Hematopoietic multipotent progenitor cell treated with erythropoietin and hydrocortisone succinate and interleukin-3 and kit ligand, for 4 days (in vitro differentiated cells): ENCODE measurements at regions not wholly inside any gene's neighbourhood (a gene's known extent, or its start where the extent isn't known, plus 50 kb on each side); places are given as distances from the start of the nearest gene placed in this dataset.
"Not testable (repeated sequence)": the region's sequence is repeated elsewhere in the genome, so short reads cannot be mapped to it uniquely, and the experiment has no call there.

Experiments used
- DNase-seq: peaks from one replicate; pipeline ENCODE4 v3.0.0-alpha.2; 2015

DNA sequence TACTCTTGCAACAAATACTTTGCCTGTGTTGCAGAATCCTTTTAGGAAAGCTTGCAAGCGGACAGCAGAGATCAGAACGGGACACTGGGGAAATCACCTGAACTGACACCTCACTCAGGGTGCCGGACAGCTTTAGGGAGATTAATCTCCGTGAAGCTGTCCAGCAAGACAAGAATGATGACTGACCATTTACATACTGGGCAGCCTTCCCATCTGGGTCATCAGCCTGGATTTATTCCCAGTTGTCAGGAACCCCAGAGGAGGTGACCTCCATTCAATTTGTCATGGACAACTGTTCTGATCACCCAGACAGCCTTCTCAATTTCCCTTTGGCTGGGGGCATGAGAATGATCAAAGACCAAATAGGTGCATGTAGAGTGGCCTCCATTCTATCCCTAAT, 93.0 kb upstream of the EGFL6 start:
- DNase-seq: no peak

DNA sequence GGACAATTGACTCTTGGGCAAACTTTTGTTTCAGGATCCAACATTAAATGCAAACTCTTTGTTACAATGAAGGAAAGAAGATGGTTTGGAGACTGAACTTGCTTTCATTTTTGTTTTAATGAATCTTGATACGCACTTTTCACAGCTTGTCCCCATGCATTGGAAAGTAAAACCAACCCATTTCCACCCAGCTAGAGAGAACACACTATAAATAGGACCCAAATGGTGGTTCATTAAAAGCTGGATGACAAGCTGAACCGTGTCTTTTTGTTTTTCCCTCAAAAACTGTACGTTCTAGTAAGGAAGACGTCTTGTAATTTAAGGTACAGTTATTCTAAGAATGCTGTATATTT, 95.3 kb upstream of the EGFL6 start:
- no peak for DNase-seq

DNA sequence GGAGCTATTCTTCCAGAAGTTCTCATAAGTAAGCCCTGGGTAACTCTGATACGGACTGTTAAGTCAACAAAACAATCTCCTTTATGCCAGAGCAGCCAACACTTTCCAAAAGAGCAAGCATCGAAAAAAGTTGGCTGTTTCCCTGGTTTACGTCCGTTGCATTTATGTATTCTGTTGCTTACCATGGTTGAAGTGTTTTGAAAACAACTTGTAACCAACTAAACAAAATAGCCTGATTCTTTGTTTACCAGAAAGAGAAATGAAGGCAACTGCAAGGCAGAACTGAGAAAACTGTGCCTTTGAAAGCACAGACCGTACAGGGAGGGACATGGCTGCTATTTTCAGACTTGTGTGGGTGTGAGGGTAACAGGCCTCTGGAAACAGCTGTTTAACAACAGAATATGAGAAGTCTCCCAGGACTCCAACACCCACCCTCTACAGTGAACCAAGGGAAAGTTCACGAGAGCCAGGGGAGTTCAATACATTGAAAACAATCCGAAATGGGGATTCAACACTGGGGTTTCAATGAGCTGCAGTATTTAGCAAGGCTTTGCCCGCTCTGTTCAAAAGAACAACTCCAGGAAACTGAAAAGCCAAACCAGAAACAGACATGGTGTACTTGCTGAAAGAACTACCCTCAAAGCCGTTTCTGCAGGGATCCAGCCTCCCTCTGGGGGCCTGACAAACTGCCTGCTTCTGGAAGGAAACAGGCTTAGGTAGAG, 95.8 kb upstream of the EGFL6 start:
- no peak for DNase-seq

DNA sequence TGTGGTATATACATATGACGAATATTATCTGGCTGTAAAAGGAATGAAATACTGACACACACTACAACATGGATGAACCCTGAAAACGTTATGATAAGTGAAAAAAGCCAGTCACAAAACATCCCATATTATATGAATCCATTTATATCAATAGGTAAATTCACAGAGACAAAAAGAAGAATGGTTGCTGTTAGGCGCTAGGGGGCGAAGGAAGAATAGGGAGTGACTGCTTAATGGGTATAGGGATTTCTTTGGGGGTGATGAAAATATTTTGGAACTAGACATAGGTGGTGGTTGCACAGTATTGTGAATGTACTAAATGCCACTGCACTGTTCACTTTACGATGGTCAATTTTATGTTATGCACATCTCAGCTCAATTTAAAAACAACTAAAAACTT, 96.4 kb upstream of the EGFL6 start:
- no peak for DNase-seq

- no peak for DNase-seq
Observed at GRCh38 chrX:13471269-13471668, 98.1 kb upstream of the EGFL6 start.

DNA sequence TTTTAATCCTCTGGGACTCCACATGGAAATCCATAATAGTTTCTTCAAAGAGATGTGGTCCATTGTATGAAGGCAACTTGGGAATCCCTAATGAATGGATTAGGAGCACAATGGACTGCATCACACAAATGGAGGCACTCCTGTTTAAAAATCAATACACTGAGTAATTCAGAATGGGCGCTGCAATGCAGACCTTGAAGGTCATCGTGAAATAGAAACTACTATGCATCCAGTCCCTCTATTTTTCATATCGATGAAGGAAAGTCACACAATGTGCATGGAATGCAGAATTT, 98.8 kb upstream of the EGFL6 start:
- no peak for DNase-seq

GRCh38 chrX:13469963-13470684, 99.3 kb upstream of the EGFL6 start:
- DNase-seq: peak; percentile 55

DNA sequence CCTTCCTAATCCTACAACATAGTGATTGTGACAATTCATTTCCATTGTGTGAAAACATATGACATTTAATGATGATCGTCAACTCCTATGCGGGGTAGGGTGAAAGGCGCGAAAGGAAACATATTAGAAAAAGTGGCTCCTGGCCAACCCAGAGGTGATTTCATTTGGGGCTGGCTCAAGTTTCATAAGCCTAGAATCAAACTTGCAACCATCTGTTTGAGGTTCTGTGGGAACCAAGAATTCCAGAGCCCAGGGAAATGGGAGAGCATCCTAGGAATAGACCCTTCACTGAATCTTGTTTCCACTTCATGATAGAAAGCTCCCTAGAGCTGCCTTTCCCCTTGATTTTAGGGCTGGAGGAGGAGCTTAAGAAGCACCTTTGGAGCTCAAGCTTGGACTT, 101.3 kb upstream of the EGFL6 start:
- no peak for DNase-seq

DNA sequence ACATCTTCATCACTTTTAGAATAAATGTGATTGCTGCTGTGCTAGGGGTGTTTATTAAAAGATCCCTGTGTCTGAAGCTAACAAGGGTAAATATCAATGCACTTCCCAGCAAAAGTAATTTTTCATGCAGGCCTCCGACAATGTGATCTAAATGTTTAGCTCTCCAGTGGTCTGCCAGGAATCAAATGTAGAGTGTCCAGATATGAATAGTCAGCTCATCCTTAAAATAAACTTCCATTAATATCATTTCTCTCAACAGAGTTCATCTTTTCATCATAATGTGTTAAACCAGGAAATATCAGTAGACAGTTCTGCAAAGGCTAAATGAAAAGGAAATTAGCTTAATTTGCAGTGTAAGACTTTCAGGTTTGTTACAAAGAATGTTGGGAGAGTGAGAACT, 102.2 kb upstream of the EGFL6 start:
- DNase-seq: no peak

DNA sequence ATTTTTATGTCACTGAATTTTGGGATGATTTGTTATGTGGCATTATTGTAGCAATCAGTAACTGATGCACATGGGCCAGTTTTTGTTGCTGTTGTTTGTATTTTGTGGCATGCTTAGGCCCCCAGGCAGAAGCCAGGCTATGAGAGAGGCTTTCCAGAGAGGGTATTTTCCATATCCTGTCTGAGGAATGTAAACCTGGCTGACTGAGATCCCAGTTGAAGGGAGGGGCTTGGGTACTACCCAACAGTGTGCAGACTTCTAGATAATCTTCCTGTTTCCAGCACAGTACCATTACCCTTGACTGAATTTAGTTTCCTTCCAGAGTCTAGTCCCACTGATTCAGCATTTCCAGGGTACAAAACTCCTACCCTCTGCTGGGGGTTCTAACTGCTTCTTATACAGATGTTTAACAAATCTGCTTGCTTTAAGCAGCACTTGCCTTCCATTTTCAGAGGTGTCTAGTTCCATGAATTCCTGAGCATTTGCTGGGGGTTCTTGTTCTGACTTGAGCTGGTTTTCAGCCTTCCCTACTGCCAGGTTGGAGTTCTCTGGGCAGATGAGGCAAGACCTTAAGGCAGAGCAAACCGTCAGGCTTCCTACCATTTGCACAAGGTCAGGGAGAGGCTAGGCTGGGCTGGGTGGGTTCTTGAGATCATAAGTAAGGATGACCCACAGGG, 104.7 kb upstream of the EGFL6 start:
- no peak for DNase-seq

GRCh38 chrX:13463608-13464007, 105.8 kb upstream of the EGFL6 start:
- DNase-seq: peak; percentile 46

GRCh38 chrX:13452283-13452682, 117.1 kb upstream of the EGFL6 start:
- no peak for DNase-seq

DNA sequence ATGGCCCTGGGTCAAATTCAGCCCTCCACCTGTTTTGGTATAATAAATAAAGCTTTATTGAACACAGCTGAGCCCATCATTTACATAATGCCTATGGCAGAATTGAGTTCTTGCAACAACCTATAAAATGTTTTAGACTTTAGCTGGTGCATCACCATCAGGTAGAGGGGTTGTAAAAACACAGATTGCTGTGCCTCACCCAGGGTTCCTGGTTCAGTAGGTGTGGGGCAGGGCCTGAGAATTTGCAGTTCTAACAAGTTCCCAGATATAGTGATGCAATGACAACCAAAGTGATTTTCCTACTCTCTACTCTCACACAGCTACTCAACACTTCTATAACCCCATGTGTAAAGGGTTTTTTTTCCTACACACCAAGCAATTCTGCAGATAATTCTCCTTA, 120.0 kb upstream of the EGFL6 start:
- no peak for DNase-seq

- no peak for DNase-seq
Observed at GRCh38 chrX:13448941-13449340, 120.5 kb upstream of the EGFL6 start.

DNA sequence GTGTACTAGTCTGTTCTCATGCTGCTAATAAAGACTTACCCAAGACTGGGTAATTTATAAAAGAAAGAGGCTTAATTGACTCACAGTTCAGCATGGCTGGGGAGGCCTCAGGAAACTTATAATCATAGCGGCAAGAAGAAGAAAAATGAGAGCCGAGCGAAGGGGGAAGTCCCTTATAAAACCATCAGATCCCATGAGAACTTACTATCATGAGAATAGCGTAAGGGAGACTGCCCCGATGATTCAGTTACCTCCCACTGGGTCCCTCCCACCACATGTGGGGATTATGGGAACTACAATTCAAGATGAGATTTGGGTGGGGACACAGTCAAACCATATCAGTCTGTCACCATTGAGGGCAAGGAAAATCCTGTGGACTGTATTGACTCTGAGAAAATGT, 121.8 kb upstream of the ATXN3L start:
- not testable (repeated sequence) for DNase-seq

DNA sequence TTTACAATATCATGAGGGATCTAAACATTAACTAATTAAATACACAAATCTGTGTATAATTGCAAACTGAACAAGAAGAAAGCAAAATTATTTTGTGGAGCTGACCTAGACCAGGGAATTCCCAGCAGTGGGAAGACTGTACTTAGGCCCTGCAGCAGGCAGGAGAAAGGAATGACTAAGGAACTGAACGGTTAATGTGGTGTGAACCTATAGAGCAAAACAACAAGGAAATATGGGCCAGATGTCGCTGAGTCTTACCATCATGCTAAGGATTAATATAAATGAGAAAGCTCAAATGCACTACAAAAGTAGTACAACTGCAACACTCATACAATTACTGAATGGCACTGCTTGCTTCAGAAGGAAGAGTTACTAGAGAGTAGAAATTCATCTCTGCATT, 120.3 kb upstream of the ATXN3L start:
- no peak for DNase-seq

GRCh38 chrX:13433298-13433605, 113.4 kb upstream of the ATXN3L start:
- no peak for DNase-seq

GRCh38 chrX:13432414-13433297, 112.8 kb upstream of the ATXN3L start:
- DNase-seq: no peak

DNA sequence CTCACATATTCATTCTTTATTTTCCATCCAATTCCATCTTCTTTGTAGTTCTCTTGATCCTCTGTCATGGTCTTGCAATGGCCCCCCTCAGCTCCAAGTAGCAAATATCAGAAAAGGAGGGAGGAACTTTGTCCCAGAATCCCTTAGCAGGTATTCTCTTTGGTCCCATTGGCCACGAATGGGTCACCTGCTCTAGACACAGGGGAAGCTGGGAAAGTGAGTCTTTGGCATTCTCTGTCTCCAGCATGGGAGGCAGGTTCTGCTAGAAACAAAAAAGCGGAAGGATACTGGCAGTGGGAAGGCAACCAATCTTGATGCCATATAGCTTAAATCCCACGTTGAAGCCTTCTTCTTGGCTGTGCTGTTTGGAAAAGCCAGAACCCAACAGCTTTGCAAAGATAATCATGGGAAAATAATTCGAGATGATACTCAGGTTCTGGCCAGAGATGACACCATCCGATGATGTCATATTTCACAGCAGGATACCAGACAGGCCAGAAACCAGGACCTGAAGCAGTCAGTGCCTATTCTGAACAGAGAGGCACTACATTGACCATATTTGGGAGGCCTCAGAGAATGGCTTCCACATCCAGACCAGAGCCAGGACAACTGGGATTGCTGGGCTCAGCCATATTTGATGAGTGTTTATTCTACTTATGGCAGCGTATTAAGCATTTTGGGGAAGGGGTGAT, 110.4 kb upstream of the ATXN3L start:
- no peak for DNase-seq

DNA sequence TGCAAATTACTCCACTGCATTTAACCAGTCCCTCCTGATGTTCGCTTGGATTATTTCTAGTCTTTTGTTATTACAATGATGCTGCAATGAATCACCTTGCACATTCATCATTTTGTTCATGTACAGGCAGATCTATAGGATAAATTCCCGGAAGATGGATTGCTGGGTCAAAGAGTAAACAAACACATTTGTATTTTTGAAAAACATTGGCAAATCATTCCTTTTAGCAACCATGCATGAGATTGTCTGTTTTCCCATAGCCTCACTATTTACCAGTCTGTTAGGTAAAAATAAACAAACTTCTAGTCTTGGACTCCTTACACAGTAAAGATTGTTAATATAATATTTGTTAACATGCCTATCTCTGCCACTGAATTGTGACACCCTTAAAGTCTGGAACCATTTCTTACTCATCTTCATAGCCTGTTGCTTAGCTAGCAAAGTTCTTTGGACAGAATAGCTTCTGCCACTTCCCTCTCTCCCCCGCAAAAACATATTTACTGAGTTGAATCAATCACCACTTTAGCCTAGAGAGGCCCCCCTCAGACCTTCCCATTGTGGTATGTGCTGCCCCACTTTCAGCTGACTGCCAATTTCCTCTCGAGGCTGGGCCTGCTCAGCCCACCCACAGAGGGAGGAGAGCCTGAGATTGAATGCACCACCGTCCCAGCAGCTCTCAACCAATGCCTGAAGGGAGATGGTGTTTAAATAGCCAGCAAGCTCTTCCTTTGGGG, 108.4 kb upstream of the ATXN3L start:
- peak; percentile 14 for DNase-seq

GRCh38 chrX:13427441-13428052, 107.7 kb upstream of the ATXN3L start:
- DNase-seq: peak; percentile 76
